Panc1 (cell line): ENCODE measurements at regions not wholly inside any gene's neighbourhood (a gene's known extent, or its start where the extent isn't known, plus 50 kb on each side); places are given as distances from the start of the nearest gene placed in this dataset.
"Not testable (repeated sequence)": the region's sequence is repeated elsewhere in the genome, so short reads cannot be mapped to it uniquely, and the experiment has no call there.

Source experiments
- ATAC-seq: fragments of 200-7000 bp; cut with Tn5 transposase; 2 replicates; pipeline ENCODE4 v1.9.1; 2020; ENCODE audit warnings: mild to moderate bottlenecking, moderate library complexity
- BruUV-seq: library from RNA; stranded (reverse); fragments of 400-500 nt; replicated peaks from 2 replicates; lab custom pipeline; 2021; lab: Mats Ljungman, UMichigan
- CTCF ChIA-PET: fragments of 300-600 bp; sonication (Branson Sonifier 250); formaldehyde crosslinking; loops from one replicate; lab custom pipeline; 2022; ENCODE audit warnings: antibody characterized with exemption; lab: Charles Lee
- POLR2A ChIA-PET: fragments of 300-600 bp; sonication (Branson Sonifier 250); formaldehyde crosslinking; loops from one replicate; lab custom pipeline; 2022; ENCODE audit warnings: antibody characterized with exemption; lab: Charles Lee
- DNase-seq: peaks from one replicate; pipeline ENCODE4 v3.0.0-alpha.2; 2010; ENCODE audit warnings: low read depth, low spot score
- H3K27ac ChIP-seq: 2 replicates; pipeline ENCODE4 v1.5.1; 2011; ENCODE audit warnings: mild to moderate bottlenecking, low read length, inconsistent platforms
- H3K27me3 ChIP-seq: fragments of 200-500 bp; sonication (Bioruptor generic); 2 replicates; pipeline ENCODE4 v1.6.0; 2014; ENCODE audit warnings: low read length, inconsistent platforms; ENCODE audit not compliant: control insufficient read depth, insufficient read depth
- H3K36me3 ChIP-seq: fragments of 200-500 bp; sonication (Bioruptor generic); 2 replicates; pipeline ENCODE4 v1.5.1; 2014; ENCODE audit warnings: inconsistent platforms, mild to moderate bottlenecking, low read length, moderate library complexity; ENCODE audit not compliant: control insufficient read depth, insufficient read depth
- H3K4me1 ChIP-seq: 2 replicates; pipeline ENCODE4 v1.5.1; 2011; ENCODE audit warnings: inconsistent platforms, mild to moderate bottlenecking, low read length, moderate library complexity; ENCODE audit not compliant: control insufficient read depth, insufficient read depth
- H3K4me3 ChIP-seq, 2 experiments: 2 replicates each; pipeline ENCODE4 v1.5.1; 2011 to 2012; ENCODE audit warnings: low read depth in 2 of 2, low read length in 2 of 2, mild to moderate bottlenecking in 2 of 2, inconsistent platforms in 1 of 2, moderate library complexity in 1 of 2
- H3K9me3 ChIP-seq: fragments of 200-500 bp; sonication (Bioruptor generic); 2 replicates; pipeline ENCODE4 v1.5.1; 2014; ENCODE audit warnings: low read depth, mild to moderate bottlenecking, inconsistent platforms, low read length, moderate library complexity; ENCODE audit not compliant: control insufficient read depth, insufficient read depth
- CTCF ChIP-seq: fragments of 450-650 bp; IDR thresholded peaks from 2 replicates; pipeline ENCODE4 v1.5.1; 2017; ENCODE audit warnings: mild to moderate bottlenecking
- POLR2AphosphoS5 ChIP-seq: IDR thresholded peaks from 2 replicates; pipeline ENCODE4 v1.6.1; 2012; ENCODE audit warnings: mild to moderate bottlenecking, low read depth, low read length, moderate library complexity
- REST ChIP-seq, 2 experiments: IDR thresholded peaks; 2 replicates each; pipeline ENCODE4 v1.6.1; 2011 to 2012; ENCODE audit warnings: low read depth in 2 of 2, control low read depth in 1 of 2, low read length in 1 of 2, mild to moderate bottlenecking in 1 of 2, moderate library complexity in 1 of 2; ENCODE audit not compliant: insufficient read depth in 1 of 2
- SIN3A ChIP-seq: IDR thresholded peaks from 2 replicates; pipeline ENCODE4 v1.6.1; 2012; ENCODE audit warnings: low read depth, mild to moderate bottlenecking, low read length, moderate library complexity, borderline replicate concordance; ENCODE audit not compliant: insufficient read depth
- TCF7L2 ChIP-seq: IDR thresholded peaks from 2 replicates; pipeline ENCODE4 v1.6.1; 2011; ENCODE audit warnings: mild to moderate bottlenecking, low read depth, low read length, inconsistent platforms
- in situ Hi-C: cut with HindIII; loops from 2 replicates; pipeline ENCODE4 v1.10.0; 2016; ENCODE audit warnings: low sequenced_read_pairs, low pct_unique_long_range_greater_than_20kb
- intact Hi-C: fragments of 100-400 bp; cut with micrococcal nuclease; formaldehyde crosslinking; loops from one replicate; pipeline ENCODE4 v1.10.0; 2022; ENCODE audit not compliant: unreplicated experiment

GRCh38 chr12:107864235-107864634 lies 89.7 kb downstream of the ASCL4 start:
- intact Hi-C loops, result no loop called here
- Histone ChIP-seq H3K9me3 (no peaks in the 10 kb centered on the region), H3K27me3 (peaks cover 6% of the 10 kb centered on the region; the same call in 1 of the 2 replicates), H3K4me1 (no peaks in the 10 kb centered on the region), H3K36me3 (no peaks in the 10 kb centered on the region), H3K27ac (no peak overlapping the region), H3K4me3 (no peak overlapping the region)
- no peak for TF ChIP-seq SIN3A
- no peak for TF ChIP-seq CTCF
- no peak for TF ChIP-seq POLR2AphosphoS5
- TF ChIP-seq REST (IDR thresholded peaks at IDR 0.05; ENCODE audit: insufficient read depth in 1 of 2, low read depth in 2 of 2, low read length in 1 of 2), result no peak
- TF ChIP-seq TCF7L2, result no peak
- POLR2A ChIA-PET, result no interaction called here
- in situ Hi-C loops, result loop anchor here (25.0 kb wide), 1 partner anchor 102 kb away; the partner anchor contains the start of genes ASCL4 and PRDM4
- no peak for DNase-seq
- no TSS peak for BruUV-seq
- ATAC-seq, result no peak
- CTCF ChIA-PET, result no interaction called here

- ATAC-seq, H3K4me1 ChIP-seq, intact Hi-C loops, H3K4me3 ChIP-seq, H3K27ac ChIP-seq, POLR2A ChIA-PET, CTCF ChIA-PET, H3K36me3 ChIP-seq, H3K9me3 ChIP-seq, BruUV-seq, H3K27me3 ChIP-seq, DNase-seq: not testable (repeated sequence)
- in situ Hi-C loops, result loop anchor here (25.0 kb wide), 1 partner anchor 102 kb away; the partner anchor contains the start of genes ASCL4 and PRDM4
Measured at GRCh38 chr12:107864727-107865126, 90.2 kb downstream of the ASCL4 start.

GRCh38 chr12:107873223-107873622 lies 98.7 kb downstream of the ASCL4 start:
- no peaks in the 10 kb centered on the region for H3K9me3 ChIP-seq
- H3K4me1 ChIP-seq, result no peaks in the 10 kb centered on the region
- TF ChIP-seq POLR2AphosphoS5 (no peak), TCF7L2 (no peak), SIN3A (no peak), REST (IDR thresholded peaks at IDR 0.05; ENCODE audit: insufficient read depth in 1 of 2, low read depth in 2 of 2, low read length in 1 of 2) (no peak), CTCF (no peak)
- ATAC-seq (no peak), DNase-seq (no peak)
- H3K27me3 ChIP-seq, result peaks cover 6% of the 10 kb centered on the region; the same call in 1 of the 2 replicates
- H3K27ac ChIP-seq, result no peak overlapping the region
- BruUV-seq, result no TSS peak
- ChIA-PET POLR2A (no interaction called here), CTCF (no interaction called here)
- no peaks in the 10 kb centered on the region for H3K36me3 ChIP-seq
- in situ Hi-C loops, result loop anchor here (25.0 kb wide), 1 partner anchor 111 kb away; the partner anchor contains the start of genes ASCL4 and PRDM4
- H3K4me3 ChIP-seq, result no peak overlapping the region
- intact Hi-C loops, result no loop called here
